ENCODE measurements at regions not wholly inside any gene's neighbourhood (a gene's known extent, or its start where the extent isn't known, plus 50 kb on each side); places are given as distances from the start of the nearest gene placed in this dataset.

DNA sequence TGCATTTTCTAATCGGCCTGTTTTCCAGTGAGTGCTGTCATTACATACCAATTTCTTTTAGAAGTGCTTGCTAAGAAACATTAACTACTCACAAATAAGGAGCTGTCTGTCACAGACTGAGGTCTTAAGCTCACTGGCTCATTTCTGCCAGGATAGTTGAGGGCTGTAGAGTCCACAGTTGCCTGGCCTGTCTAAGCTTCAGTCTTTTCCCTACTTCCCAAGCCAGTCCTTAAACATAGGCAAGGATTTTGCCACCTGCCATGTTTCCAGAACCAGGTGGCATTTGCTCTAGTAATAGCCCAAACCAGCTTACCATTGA, 84.7 kb downstream of the LINC00237 start:
- Histone ChIP-seq H2AFZ (ENCODE audit: low read depth, low read length) (no peak overlapping the region), H3K27me3 (ENCODE audit: insufficient read depth, low read depth, low read length) (no peaks in the 10 kb centered on the region)

DNA sequence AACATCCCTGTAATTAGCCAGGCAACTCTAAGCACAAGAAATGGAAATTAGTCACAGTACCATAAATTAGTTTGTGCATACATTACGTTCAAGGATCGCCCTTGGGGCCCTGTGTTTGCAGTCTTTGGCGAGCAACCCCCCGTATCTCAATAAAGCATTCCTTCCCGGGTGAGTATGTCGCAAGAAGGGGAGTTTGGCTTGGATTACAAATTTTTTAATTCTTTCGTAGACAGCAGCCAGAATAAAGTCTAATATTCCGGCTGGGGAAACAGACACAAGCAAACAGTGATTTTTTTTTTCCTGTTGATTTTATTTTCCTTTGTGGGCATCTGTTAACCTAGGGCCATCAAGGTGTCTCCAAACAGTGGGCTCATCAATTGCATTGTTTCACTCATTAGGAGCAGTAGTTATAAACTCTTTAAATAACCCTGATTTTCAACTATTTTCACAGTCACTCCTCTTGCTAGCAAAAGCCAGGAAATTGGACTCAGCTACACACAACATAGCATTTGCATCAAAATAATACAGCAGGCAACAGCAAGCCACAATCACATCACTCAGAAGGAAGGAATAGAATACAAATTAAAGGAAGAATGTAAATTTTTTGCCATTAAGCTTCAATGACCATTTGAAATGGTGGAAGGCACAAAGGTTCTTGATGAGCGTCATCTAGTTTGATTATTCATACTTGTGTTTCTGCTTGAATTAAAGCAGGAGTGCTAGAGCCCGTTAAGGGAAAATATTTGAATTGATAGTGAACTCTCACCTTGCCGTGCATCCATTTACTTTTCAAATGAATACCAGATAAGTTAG, 85.3 kb downstream of the LINC00237 start:
- no peaks in the 10 kb centered on the region for H3K9me3 ChIP-seq (ENCODE audit: low read length)
- no peaks in the 10 kb centered on the region for H3K36me3 ChIP-seq (ENCODE audit: insufficient read depth, low read length)
- no peaks in the 10 kb centered on the region for H3K27me3 ChIP-seq (ENCODE audit: insufficient read depth, low read depth, low read length)
- no peak overlapping the region for H3K9ac ChIP-seq (ENCODE audit: low read length)
- no peaks in the 10 kb centered on the region for H3K79me2 ChIP-seq (replicated peaks; ENCODE audit: insufficient read depth, low read length)
- no peaks in the 10 kb centered on the region for H4K20me1 ChIP-seq (ENCODE audit: insufficient read depth)
- no peak overlapping the region for H2AFZ ChIP-seq (ENCODE audit: low read depth, low read length)
- H3K4me3 ChIP-seq (ENCODE audit: low read length), result no peak overlapping the region
- no peaks in the 10 kb centered on the region for H3K9me2 ChIP-seq (ENCODE audit: insufficient read depth, low read length)
- TF ChIP-seq, protein P1, sequence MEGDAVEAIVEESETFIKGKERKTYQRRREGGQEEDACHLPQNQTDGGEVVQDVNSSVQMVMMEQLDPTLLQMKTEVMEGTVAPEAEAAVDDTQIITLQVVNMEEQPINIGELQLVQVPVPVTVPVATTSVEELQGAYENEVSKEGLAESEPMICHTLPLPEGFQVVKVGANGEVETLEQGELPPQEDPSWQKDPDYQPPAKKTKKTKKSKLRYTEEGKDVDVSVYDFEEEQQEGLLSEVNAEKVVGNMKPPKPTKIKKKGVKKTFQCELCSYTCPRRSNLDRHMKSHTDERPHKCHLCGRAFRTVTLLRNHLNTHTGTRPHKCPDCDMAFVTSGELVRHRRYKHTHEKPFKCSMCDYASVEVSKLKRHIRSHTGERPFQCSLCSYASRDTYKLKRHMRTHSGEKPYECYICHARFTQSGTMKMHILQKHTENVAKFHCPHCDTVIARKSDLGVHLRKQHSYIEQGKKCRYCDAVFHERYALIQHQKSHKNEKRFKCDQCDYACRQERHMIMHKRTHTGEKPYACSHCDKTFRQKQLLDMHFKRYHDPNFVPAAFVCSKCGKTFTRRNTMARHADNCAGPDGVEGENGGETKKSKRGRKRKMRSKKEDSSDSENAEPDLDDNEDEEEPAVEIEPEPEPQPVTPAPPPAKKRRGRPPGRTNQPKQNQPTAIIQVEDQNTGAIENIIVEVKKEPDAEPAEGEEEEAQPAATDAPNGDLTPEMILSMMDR (IDR thresholded peaks at IDR 0.05; ENCODE audit: poor library complexity, severe bottlenecking), result no peak
- TF ChIP-seq RAD21 (conservative IDR thresholded peaks at IDR 0.05), result no peak
- H3K27ac ChIP-seq (ENCODE audit: low read length), result no peak overlapping the region
- H3F3A ChIP-seq (ENCODE audit: insufficient read depth, low read length, poor library complexity, severe bottlenecking), result no peaks in the 10 kb centered on the region
- no peak overlapping the region for H3K4me2 ChIP-seq (ENCODE audit: low read length)

More for the DNA sequence above, 84.7 kb downstream of the LINC00237 start:
- H3K27ac ChIP-seq (ENCODE audit: low read length), result no peak overlapping the region
- H3K9me3 ChIP-seq (ENCODE audit: low read length), result no peaks in the 10 kb centered on the region
- H4K20me1 ChIP-seq (ENCODE audit: insufficient read depth), result no peaks in the 10 kb centered on the region
- no peak overlapping the region for H3K4me2 ChIP-seq (ENCODE audit: low read length)
- TF ChIP-seq EP300 (conservative IDR thresholded peaks at IDR 0.05; ENCODE audit: poor library complexity, severe bottlenecking) (no peak), EZH2 (IDR thresholded peaks at IDR 0.05; ENCODE audit: borderline replicate concordance, insufficient read depth, low read length, poor library complexity, severe bottlenecking) (no peak), RAD21 (conservative IDR thresholded peaks at IDR 0.05) (no peak), TAF1 (IDR thresholded peaks at IDR 0.05; ENCODE audit: low read depth) (no peak), MXI1 (conservative IDR thresholded peaks at IDR 0.05; ENCODE audit: poor library complexity, severe bottlenecking) (no peak), SMC3 (conservative IDR thresholded peaks at IDR 0.05; ENCODE audit: poor library complexity) (no peak), POLR2AphosphoS5 (IDR thresholded peaks at IDR 0.05) (no peak)
- TF ChIP-seq, protein P1 (IDR thresholded peaks at IDR 0.05; ENCODE audit: poor library complexity, severe bottlenecking), result no peak
- TF ChIP-seq, protein P2, sequence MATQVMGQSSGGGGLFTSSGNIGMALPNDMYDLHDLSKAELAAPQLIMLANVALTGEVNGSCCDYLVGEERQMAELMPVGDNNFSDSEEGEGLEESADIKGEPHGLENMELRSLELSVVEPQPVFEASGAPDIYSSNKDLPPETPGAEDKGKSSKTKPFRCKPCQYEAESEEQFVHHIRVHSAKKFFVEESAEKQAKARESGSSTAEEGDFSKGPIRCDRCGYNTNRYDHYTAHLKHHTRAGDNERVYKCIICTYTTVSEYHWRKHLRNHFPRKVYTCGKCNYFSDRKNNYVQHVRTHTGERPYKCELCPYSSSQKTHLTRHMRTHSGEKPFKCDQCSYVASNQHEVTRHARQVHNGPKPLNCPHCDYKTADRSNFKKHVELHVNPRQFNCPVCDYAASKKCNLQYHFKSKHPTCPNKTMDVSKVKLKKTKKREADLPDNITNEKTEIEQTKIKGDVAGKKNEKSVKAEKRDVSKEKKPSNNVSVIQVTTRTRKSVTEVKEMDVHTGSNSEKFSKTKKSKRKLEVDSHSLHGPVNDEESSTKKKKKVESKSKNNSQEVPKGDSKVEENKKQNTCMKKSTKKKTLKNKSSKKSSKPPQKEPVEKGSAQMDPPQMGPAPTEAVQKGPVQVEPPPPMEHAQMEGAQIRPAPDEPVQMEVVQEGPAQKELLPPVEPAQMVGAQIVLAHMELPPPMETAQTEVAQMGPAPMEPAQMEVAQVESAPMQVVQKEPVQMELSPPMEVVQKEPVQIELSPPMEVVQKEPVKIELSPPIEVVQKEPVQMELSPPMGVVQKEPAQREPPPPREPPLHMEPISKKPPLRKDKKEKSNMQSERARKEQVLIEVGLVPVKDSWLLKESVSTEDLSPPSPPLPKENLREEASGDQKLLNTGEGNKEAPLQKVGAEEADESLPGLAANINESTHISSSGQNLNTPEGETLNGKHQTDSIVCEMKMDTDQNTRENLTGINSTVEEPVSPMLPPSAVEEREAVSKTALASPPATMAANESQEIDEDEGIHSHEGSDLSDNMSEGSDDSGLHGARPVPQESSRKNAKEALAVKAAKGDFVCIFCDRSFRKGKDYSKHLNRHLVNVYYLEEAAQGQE (IDR thresholded peaks at IDR 0.05; ENCODE audit: borderline replicate concordance), result no peak
- H3K36me3 ChIP-seq (ENCODE audit: insufficient read depth, low read length), result no peaks in the 10 kb centered on the region
- H3K9me2 ChIP-seq (ENCODE audit: insufficient read depth, low read length), result no peaks in the 10 kb centered on the region
- H3K9ac ChIP-seq (ENCODE audit: low read length), result no peak overlapping the region
- no peaks in the 10 kb centered on the region for H3F3A ChIP-seq (ENCODE audit: insufficient read depth, low read length, poor library complexity, severe bottlenecking)
- H3K4me3 ChIP-seq (ENCODE audit: low read length), result no peak overlapping the region
- H3K79me2 ChIP-seq (replicated peaks; ENCODE audit: insufficient read depth, low read length), result no peaks in the 10 kb centered on the region
